OCI-LY3 (cell line): ENCODE measurements at regions not wholly inside any gene's neighbourhood (a gene's known extent, or its start where the extent isn't known, plus 50 kb on each side); places are given as distances from the start of the nearest gene placed in this dataset.

Experiments
- H2AFZ ChIP-seq: fragments of 200-600, 300-600 bp; shearing (Covaris generic); 2 replicates; pipeline ENCODE4 v1.6.0; 2014; ENCODE audit warnings: antibody characterized with exemption, low read depth, low read length
- H3K27ac ChIP-seq: fragments of 200-600, 300-600 bp; sonication (generic); 2 replicates; pipeline ENCODE4 v1.5.1; 2014; ENCODE audit warnings: mild to moderate bottlenecking, low read length, moderate library complexity, mixed read lengths
- H3K27me3 ChIP-seq: fragments of 200-600, 300-600 bp; sonication (generic); 2 replicates; pipeline ENCODE4 v1.6.1; 2014; ENCODE audit warnings: low read depth, low read length, mixed read lengths
- H3K36me3 ChIP-seq: fragments of 200-600, 300-600 bp; sonication (generic); replicated peaks from 2 replicates; pipeline ENCODE3; 2014; ENCODE audit warnings: low read depth, low read length, mixed read lengths
- H3K4me1 ChIP-seq: fragments of 300-600, 200-600 bp; sonication (generic); 2 replicates; pipeline ENCODE4 v1.6.1; 2014; ENCODE audit warnings: low read length, mixed read lengths
- H3K4me2 ChIP-seq: fragments of 200-600, 300-600 bp; sonication (generic); 2 replicates; pipeline ENCODE4 v1.6.1; 2014; ENCODE audit warnings: low read length, mixed read lengths
- H3K4me3 ChIP-seq: fragments of 300-600, 200-600 bp; sonication (generic); 2 replicates; pipeline ENCODE4 v1.5.1; 2014; ENCODE audit warnings: antibody characterized with exemption, mild to moderate bottlenecking, low read length, moderate library complexity
- H3K79me2 ChIP-seq: fragments of 300-600, 200-600 bp; shearing (Covaris generic); 2 replicates; pipeline ENCODE4 v1.6.1; 2014; ENCODE audit warnings: mild to moderate bottlenecking, low read length, mixed read lengths
- H3K9ac ChIP-seq: fragments of 300-600, 200-600 bp; shearing (Covaris generic); 2 replicates; pipeline ENCODE4 v1.6.0; 2014; ENCODE audit warnings: mild to moderate bottlenecking, low read length, moderate library complexity
- H3K9me3 ChIP-seq: fragments of 200-600, 300-600 bp; shearing (Covaris generic); 2 replicates; pipeline ENCODE4 v1.6.1; 2014; ENCODE audit warnings: low read length, mixed read lengths; ENCODE audit not compliant: insufficient read depth
- H4K20me1 ChIP-seq: fragments of 200-600, 300-600 bp; sonication (generic); 2 replicates; pipeline ENCODE4 v1.6.1; 2016; ENCODE audit warnings: low read length, mixed read lengths; ENCODE audit not compliant: insufficient read depth
- EZH2phosphoT487 ChIP-seq: fragments of 200-600 bp; shearing (Covaris generic); IDR thresholded peaks from 2 replicates; pipeline ENCODE4 v1.6.1; 2018; ENCODE audit warnings: antibody characterized with exemption, mixed run types, low read depth
- TF ChIP-seq, protein P1 (sequence below): fragments of 200-600, 300-600 bp; sonication (generic); IDR thresholded peaks from 2 replicates; pipeline ENCODE4 v1.5.1; 2014; ENCODE audit warnings: antibody characterized with exemption, low read length, low read depth

DNA sequence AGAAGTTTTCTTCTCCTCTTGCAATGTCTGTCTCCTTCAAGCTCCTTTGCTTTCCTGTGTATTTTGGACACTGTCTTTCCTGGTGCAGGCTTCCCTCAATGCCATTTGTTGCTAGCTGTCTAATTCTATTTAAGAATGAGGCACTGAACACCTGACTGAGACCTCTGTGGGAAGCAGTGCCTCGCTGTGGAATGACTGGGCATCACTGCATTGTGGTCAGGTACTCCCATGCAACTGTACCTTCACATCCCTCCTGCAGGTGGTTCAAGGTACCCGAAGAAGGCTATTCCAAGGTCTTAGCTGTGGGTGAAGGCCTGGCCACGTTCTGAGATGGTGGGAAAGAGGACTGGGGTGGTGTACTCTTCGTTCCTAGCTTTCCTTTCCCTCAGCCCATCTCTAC, 152.8 kb upstream of the CTAGE1 start:
- no peak overlapping the region for H3K4me3 ChIP-seq
- TF ChIP-seq, protein P1, sequence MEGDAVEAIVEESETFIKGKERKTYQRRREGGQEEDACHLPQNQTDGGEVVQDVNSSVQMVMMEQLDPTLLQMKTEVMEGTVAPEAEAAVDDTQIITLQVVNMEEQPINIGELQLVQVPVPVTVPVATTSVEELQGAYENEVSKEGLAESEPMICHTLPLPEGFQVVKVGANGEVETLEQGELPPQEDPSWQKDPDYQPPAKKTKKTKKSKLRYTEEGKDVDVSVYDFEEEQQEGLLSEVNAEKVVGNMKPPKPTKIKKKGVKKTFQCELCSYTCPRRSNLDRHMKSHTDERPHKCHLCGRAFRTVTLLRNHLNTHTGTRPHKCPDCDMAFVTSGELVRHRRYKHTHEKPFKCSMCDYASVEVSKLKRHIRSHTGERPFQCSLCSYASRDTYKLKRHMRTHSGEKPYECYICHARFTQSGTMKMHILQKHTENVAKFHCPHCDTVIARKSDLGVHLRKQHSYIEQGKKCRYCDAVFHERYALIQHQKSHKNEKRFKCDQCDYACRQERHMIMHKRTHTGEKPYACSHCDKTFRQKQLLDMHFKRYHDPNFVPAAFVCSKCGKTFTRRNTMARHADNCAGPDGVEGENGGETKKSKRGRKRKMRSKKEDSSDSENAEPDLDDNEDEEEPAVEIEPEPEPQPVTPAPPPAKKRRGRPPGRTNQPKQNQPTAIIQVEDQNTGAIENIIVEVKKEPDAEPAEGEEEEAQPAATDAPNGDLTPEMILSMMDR = no peak
- no peak for TF ChIP-seq EZH2phosphoT487
- H3K4me1 ChIP-seq = no peaks in the 10 kb centered on the region
- H3K4me2 ChIP-seq = no peak overlapping the region
- H3K36me3 ChIP-seq = no peaks in the 10 kb centered on the region
- H3K79me2 ChIP-seq = no peaks in the 10 kb centered on the region
- no peak overlapping the region; the same call in 1 of the 2 replicates for H2AFZ ChIP-seq
- H3K27ac ChIP-seq = no peak overlapping the region
- H4K20me1 ChIP-seq = no peaks in the 10 kb centered on the region
- no peaks in the 10 kb centered on the region for H3K27me3 ChIP-seq
- no peaks in the 10 kb centered on the region for H3K9me3 ChIP-seq
- no peak overlapping the region for H3K9ac ChIP-seq

DNA sequence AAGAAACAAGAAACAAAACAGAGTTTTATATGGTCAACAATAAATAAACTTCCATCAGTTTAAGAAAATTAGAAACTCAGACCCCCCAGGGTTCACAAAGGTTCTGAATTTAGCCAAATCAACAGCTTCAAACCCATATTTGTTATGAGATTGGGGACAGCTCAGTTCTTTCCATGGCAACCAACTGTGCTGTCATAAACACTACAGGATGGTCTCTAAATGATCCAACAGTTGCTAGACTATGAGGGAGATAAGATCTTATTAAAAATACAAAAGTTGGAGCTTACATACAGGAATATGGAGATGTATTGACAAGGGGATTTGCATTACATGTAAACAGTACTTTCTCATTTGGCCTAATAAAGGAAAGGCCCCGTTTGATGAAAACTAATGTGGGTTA, 154.6 kb upstream of the CTAGE1 start:
- Histone ChIP-seq H3K27ac (no peak overlapping the region), H3K4me1 (no peaks in the 10 kb centered on the region), H3K79me2 (no peaks in the 10 kb centered on the region), H3K27me3 (no peaks in the 10 kb centered on the region), H2AFZ (no peak overlapping the region), H3K4me3 (no peak overlapping the region), H3K4me2 (no peak overlapping the region), H4K20me1 (no peaks in the 10 kb centered on the region), H3K36me3 (no peaks in the 10 kb centered on the region), H3K9ac (no peak overlapping the region), H3K9me3 (no peaks in the 10 kb centered on the region)
- TF ChIP-seq EZH2phosphoT487 = no peak
- TF ChIP-seq, protein P1 = no peak

DNA sequence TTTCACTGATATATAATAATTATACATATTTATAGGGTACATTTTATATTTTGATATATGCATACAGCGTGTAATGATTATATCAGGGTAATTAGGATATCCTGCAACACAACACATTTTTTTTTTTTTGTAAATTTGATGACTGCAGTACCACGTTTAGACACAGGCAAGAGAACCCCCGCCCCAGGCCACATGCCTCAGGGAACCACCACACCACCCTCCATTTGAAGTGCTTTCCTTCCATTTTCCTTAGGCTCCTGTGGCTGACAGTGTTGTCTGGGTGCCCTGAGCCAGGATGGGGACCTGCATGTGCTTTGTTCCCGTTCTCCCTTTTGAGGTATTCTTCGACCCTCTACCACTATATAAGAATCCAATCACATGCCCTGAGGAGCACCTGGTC, 161.6 kb upstream of the CTAGE1 start:
- TF ChIP-seq EZH2phosphoT487 = no peak
- TF ChIP-seq, protein P1 = no peak
- Histone ChIP-seq H3K4me2 (no peak overlapping the region), H3K9ac (no peak overlapping the region), H3K4me3 (no peak overlapping the region), H3K79me2 (no peaks in the 10 kb centered on the region), H3K27ac (no peak overlapping the region), H3K9me3 (no peaks in the 10 kb centered on the region), H4K20me1 (no peaks in the 10 kb centered on the region), H2AFZ (no peak overlapping the region), H3K36me3 (no peaks in the 10 kb centered on the region), H3K27me3 (no peaks in the 10 kb centered on the region), H3K4me1 (no peaks in the 10 kb centered on the region)

DNA sequence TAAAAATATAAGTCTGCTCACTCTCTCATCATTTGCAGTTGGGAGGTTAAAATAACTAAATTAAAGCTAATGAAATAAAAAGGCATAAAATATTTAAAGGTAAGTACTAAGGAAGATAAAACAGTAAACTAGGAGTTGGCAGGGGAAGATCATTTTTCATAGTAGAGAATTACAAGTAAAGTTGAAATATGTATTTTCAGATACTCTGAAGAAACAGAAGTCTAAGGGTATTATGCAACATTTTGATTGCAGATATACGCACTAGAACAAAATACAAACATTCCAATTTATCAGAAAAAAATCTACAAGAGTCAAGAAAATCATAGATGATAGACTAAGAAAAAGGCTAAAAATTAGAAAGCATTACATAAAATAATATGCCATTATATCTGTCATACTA, 167.6 kb upstream of the CTAGE1 start:
- H3K27ac ChIP-seq = no peak overlapping the region
- no peak overlapping the region for H3K9ac ChIP-seq
- no peaks in the 10 kb centered on the region for H3K79me2 ChIP-seq
- H4K20me1 ChIP-seq = no peaks in the 10 kb centered on the region
- H3K4me3 ChIP-seq = no peak overlapping the region
- no peak overlapping the region for H3K4me2 ChIP-seq
- no peaks in the 10 kb centered on the region for H3K36me3 ChIP-seq
- H2AFZ ChIP-seq = no peak overlapping the region
- TF ChIP-seq, protein P1 = no peak
- no peak for TF ChIP-seq EZH2phosphoT487
- H3K27me3 ChIP-seq = no peaks in the 10 kb centered on the region
- no peaks in the 10 kb centered on the region for H3K9me3 ChIP-seq
- H3K4me1 ChIP-seq = no peaks in the 10 kb centered on the region
